HEK293 (cell line): ENCODE measurements at regions not wholly inside any gene's neighbourhood (a gene's known extent, or its start where the extent isn't known, plus 50 kb on each side); places are given as distances from the start of the nearest gene placed in this dataset.

Experiments used
- CTCF ChIA-PET: fragments of 350-600 bp; formaldehyde crosslinking; extraction: SDS; loops from one replicate; lab custom pipeline; 2021; ENCODE audit warnings: antibody characterized with exemption; lab: Yijun Ruan, JAX
- POLR2A ChIA-PET: fragments of 300-600 bp; formaldehyde crosslinking; extraction: SDS; loops from one replicate; lab custom pipeline; 2020; ENCODE audit warnings: antibody characterized with exemption, inconsistent platforms; lab: Yijun Ruan, JAX
- H3K27ac ChIP-seq: fragments of 200-500 bp; sonication (Bioruptor generic); 2 replicates; pipeline ENCODE4 v1.5.1; 2014; ENCODE audit warnings: low read depth, low read length, control low read depth, inconsistent platforms; ENCODE audit errors: extremely low read depth
- H3K36me3 ChIP-seq, 2 experiments: fragments of 200-500 bp in 1 of 2; sonication (Bioruptor generic) in 1 of 2; 1 replicate in 1 of 2; 2 replicates in 1 of 2; pipeline ENCODE4 v1.5.1; 2014 to 2017; ENCODE audit warnings: inconsistent platforms in 2 of 2, low read length in 2 of 2; ENCODE audit not compliant: control insufficient read depth in 2 of 2, insufficient read depth in 1 of 2
- H3K4me1 ChIP-seq: fragments of 200-500 bp; sonication (Bioruptor generic); 2 replicates; pipeline ENCODE4 v1.5.1; 2014; ENCODE audit warnings: mild to moderate bottlenecking, low read length, inconsistent platforms; ENCODE audit not compliant: control insufficient read depth, insufficient read depth
- H3K4me3 ChIP-seq: 2 replicates; pipeline ENCODE4 v1.5.1; 2011; ENCODE audit warnings: low read depth, mild to moderate bottlenecking, control low read depth, low read length, moderate library complexity
- H3K9me3 ChIP-seq: fragments of 200-500 bp; sonication (Bioruptor generic); 2 replicates; pipeline ENCODE4 v1.5.1; 2014; ENCODE audit warnings: low read depth, low read length, inconsistent platforms; ENCODE audit not compliant: control insufficient read depth, insufficient read depth
- GLIS1 ChIP-seq: fragments of 450-650 bp; formaldehyde crosslinking; IDR thresholded peaks from 2 replicates; pipeline ENCODE4 v1.5.1; 2016; ENCODE audit warnings: missing biosample characterization, missing genetic modification characterization
- KLF7 ChIP-seq: fragments of 450-650 bp; formaldehyde crosslinking; IDR thresholded peaks from 2 replicates; pipeline ENCODE4 v1.5.1; 2016; ENCODE audit warnings: missing biosample characterization, missing genetic modification characterization, borderline replicate concordance
- RBAK ChIP-seq: fragments of 450-650 bp; formaldehyde crosslinking; IDR thresholded peaks from 2 replicates; pipeline ENCODE4 v1.5.1; 2016; ENCODE audit warnings: missing biosample characterization, missing genetic modification characterization
- WT1 ChIP-seq: fragments of 450-650 bp; formaldehyde crosslinking; IDR thresholded peaks from 2 replicates; pipeline ENCODE4 v1.5.1; 2016; ENCODE audit warnings: missing biosample characterization, missing genetic modification characterization
- ZFP3 ChIP-seq: fragments of 450-650 bp; formaldehyde crosslinking; IDR thresholded peaks from 2 replicates; pipeline ENCODE4 v1.5.1; 2016; ENCODE audit warnings: low read depth, missing biosample characterization, missing genetic modification characterization
- ZNF10 ChIP-seq: fragments of 450-650 bp; formaldehyde crosslinking; IDR thresholded peaks from 2 replicates; pipeline ENCODE4 v1.5.1; 2017; ENCODE audit warnings: missing biosample characterization, missing genetic modification characterization
- ZNF221 ChIP-seq: fragments of 450-650 bp; formaldehyde crosslinking; IDR thresholded peaks from 2 replicates; pipeline ENCODE4 v1.5.1; 2017; ENCODE audit warnings: missing biosample characterization, missing genetic modification characterization, borderline replicate concordance
- ZNF223 ChIP-seq: fragments of 450-650 bp; formaldehyde crosslinking; IDR thresholded peaks from 2 replicates; pipeline ENCODE4 v1.5.1; 2016; ENCODE audit warnings: missing biosample characterization, missing genetic modification characterization
- ZNF239 ChIP-seq: fragments of 450-650 bp; formaldehyde crosslinking; IDR thresholded peaks from 2 replicates; pipeline ENCODE4 v1.5.1; 2016; ENCODE audit warnings: missing biosample characterization, missing genetic modification characterization
- ZNF24 ChIP-seq: fragments of 450-650 bp; formaldehyde crosslinking; IDR thresholded peaks from 2 replicates; pipeline ENCODE4 v1.5.1; 2016; ENCODE audit warnings: missing biosample characterization, missing genetic modification characterization
- ZNF311 ChIP-seq: fragments of 450-650 bp; formaldehyde crosslinking; IDR thresholded peaks from 2 replicates; pipeline ENCODE4 v1.5.1; 2017; ENCODE audit warnings: missing biosample characterization, missing genetic modification characterization, borderline replicate concordance
- ZNF433 ChIP-seq: fragments of 450-650 bp; formaldehyde crosslinking; IDR thresholded peaks from 2 replicates; pipeline ENCODE4 v1.5.1; 2016; ENCODE audit warnings: missing biosample characterization, missing genetic modification characterization, low read depth
- ZNF473 ChIP-seq: fragments of 450-650 bp; formaldehyde crosslinking; IDR thresholded peaks from 2 replicates; pipeline ENCODE4 v1.5.1; 2017; ENCODE audit warnings: missing biosample characterization, missing genetic modification characterization
- ZNF521 ChIP-seq: fragments of 450-650 bp; formaldehyde crosslinking; IDR thresholded peaks from 2 replicates; pipeline ENCODE4 v1.5.1; 2017; ENCODE audit warnings: missing biosample characterization, mild to moderate bottlenecking, missing genetic modification characterization
- ZNF555 ChIP-seq: fragments of 450-650 bp; formaldehyde crosslinking; conservative IDR thresholded peaks from 2 replicates; pipeline ENCODE4 v1.5.1; 2017; ENCODE audit warnings: missing biosample characterization, mild to moderate bottlenecking, missing genetic modification characterization, inconsistent platforms
- ZNF585B ChIP-seq: fragments of 450-650 bp; formaldehyde crosslinking; IDR thresholded peaks from 2 replicates; pipeline ENCODE4 v1.5.1; 2016; ENCODE audit warnings: missing biosample characterization, missing genetic modification characterization
- ZNF677 ChIP-seq: fragments of 450-650 bp; IDR thresholded peaks from 2 replicates; pipeline ENCODE4 v1.5.0; 2018; ENCODE audit warnings: missing biosample characterization, mild to moderate bottlenecking, missing genetic modification characterization, moderate library complexity
- ZSCAN16 ChIP-seq: fragments of 450-650 bp; formaldehyde crosslinking; IDR thresholded peaks from 2 replicates; pipeline ENCODE4 v1.5.1; 2016; ENCODE audit warnings: missing biosample characterization, missing genetic modification characterization
- TF ChIP-seq, protein P1 (sequence below): fragments of 450-650 bp; formaldehyde crosslinking; IDR thresholded peaks from 2 replicates; pipeline ENCODE4 v1.5.1; 2016; ENCODE audit warnings: missing biosample characterization, missing genetic modification characterization
- TF ChIP-seq, protein P2 (sequence below): fragments of 450-650 bp; formaldehyde crosslinking; IDR thresholded peaks from 2 replicates; pipeline ENCODE4 v1.5.1; 2016; ENCODE audit warnings: missing biosample characterization, missing genetic modification characterization, borderline replicate concordance
- TF ChIP-seq, protein P3 (sequence below): fragments of 450-650 bp; formaldehyde crosslinking; IDR thresholded peaks from 2 replicates; pipeline ENCODE4 v1.5.1; 2016; ENCODE audit warnings: missing biosample characterization, missing genetic modification characterization
- TF ChIP-seq, protein P4 (sequence below): fragments of 450-650 bp; formaldehyde crosslinking; IDR thresholded peaks from 2 replicates; pipeline ENCODE4 v1.5.1; 2016; ENCODE audit warnings: missing biosample characterization, missing genetic modification characterization
- TF ChIP-seq, protein P5 (sequence below): IDR thresholded peaks from 2 replicates; pipeline ENCODE4 v1.6.1; 2011; ENCODE audit warnings: mild to moderate bottlenecking, low read depth, low read length, borderline replicate concordance
- TF ChIP-seq, protein P6 (sequence below): fragments of 450-650 bp; formaldehyde crosslinking; IDR thresholded peaks from 2 replicates; pipeline ENCODE4 v1.5.1; 2016; ENCODE audit warnings: missing biosample characterization, missing genetic modification characterization

DNA sequence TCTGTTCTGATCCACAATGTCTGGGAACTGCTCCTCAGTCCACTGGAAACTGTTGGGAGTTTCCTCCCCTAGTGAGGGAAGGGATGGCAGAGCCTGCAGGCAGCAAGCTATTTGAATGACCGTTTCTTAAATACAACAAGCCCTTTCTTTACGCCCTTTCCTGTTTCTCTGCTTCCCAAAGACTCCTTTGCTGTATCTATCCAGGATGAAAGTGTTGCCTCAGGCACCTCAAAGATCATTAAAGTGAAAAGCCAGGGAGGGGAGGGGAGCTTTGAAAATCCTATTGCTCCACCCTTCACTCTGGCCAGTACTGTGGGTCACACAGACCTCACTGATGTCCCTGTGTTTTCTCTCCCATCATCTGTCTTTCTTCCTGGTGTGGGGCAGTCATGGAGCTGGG lies 213.1 kb downstream of the RNF144B start (continued):
- no peak for TF ChIP-seq ZSCAN16 (tag by site-specific recombination)
- TF ChIP-seq ZNF555 (tag by site-specific recombination): no peak
- no peak for TF ChIP-seq RBAK (tag by site-specific recombination)
- TF ChIP-seq, protein P1, sequence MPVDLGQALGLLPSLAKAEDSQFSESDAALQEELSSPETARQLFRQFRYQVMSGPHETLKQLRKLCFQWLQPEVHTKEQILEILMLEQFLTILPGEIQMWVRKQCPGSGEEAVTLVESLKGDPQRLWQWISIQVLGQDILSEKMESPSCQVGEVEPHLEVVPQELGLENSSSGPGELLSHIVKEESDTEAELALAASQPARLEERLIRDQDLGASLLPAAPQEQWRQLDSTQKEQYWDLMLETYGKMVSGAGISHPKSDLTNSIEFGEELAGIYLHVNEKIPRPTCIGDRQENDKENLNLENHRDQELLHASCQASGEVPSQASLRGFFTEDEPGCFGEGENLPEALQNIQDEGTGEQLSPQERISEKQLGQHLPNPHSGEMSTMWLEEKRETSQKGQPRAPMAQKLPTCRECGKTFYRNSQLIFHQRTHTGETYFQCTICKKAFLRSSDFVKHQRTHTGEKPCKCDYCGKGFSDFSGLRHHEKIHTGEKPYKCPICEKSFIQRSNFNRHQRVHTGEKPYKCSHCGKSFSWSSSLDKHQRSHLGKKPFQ (tag by site-specific recombination): no peak
- TF ChIP-seq, protein P2, sequence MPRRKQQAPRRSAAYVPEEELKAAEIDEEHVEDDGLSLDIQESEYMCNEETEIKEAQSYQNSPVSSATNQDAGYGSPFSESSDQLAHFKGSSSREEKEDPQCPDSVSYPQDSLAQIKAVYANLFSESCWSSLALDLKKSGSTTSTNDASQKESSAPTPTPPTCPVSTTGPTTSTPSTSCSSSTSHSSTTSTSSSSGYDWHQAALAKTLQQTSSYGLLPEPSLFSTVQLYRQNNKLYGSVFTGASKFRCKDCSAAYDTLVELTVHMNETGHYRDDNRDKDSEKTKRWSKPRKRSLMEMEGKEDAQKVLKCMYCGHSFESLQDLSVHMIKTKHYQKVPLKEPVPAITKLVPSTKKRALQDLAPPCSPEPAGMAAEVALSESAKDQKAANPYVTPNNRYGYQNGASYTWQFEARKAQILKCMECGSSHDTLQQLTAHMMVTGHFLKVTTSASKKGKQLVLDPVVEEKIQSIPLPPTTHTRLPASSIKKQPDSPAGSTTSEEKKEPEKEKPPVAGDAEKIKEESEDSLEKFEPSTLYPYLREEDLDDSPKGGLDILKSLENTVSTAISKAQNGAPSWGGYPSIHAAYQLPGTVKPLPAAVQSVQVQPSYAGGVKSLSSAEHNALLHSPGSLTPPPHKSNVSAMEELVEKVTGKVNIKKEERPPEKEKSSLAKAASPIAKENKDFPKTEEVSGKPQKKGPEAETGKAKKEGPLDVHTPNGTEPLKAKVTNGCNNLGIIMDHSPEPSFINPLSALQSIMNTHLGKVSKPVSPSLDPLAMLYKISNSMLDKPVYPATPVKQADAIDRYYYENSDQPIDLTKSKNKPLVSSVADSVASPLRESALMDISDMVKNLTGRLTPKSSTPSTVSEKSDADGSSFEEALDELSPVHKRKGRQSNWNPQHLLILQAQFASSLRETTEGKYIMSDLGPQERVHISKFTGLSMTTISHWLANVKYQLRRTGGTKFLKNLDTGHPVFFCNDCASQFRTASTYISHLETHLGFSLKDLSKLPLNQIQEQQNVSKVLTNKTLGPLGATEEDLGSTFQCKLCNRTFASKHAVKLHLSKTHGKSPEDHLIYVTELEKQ: no peak

DNA sequence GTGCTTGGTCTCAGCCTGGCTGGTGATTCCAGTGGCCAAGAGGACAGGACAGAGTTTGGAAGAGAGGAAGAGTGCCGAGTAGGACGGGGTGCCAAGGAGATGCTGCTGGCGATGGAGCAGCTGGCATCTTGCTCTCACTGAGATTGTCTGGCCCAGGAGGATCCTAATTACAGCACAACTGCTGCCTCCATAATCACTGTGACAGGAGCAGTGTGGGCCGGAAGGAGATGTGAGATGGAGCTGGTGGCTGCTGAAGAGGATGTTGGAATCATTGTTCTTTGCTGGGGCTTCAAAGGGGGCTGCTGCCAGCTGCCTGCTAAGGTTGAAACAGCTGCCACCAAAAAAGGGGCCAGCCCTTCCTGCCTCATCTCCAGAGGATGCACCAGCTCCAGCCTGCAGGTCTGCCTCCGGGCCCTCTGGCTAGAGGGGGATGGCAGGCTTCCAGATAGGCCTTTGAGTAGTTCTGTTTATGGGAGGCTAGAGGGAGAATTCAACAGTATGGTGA lies 214.4 kb downstream of the RNF144B start:
- H3K36me3 ChIP-seq: no peaks in the 10 kb centered on the region
- no peaks in the 10 kb centered on the region for H3K4me1 ChIP-seq
- no peak overlapping the region for H3K4me3 ChIP-seq
- H3K27ac ChIP-seq: no peak overlapping the region
- TF ChIP-seq ZNF677 (tag by site-specific recombination): no peak
- no peak for TF ChIP-seq ZNF433 (tag by site-specific recombination)
- TF ChIP-seq WT1 (tag by site-specific recombination): no peak
- no peak for TF ChIP-seq ZNF473 (tag by site-specific recombination)
- no peak for TF ChIP-seq ZNF223
- no peak for TF ChIP-seq ZNF311 (tag by site-specific recombination)
- TF ChIP-seq ZNF521 (tag by site-specific recombination): no peak
- TF ChIP-seq, protein P3, sequence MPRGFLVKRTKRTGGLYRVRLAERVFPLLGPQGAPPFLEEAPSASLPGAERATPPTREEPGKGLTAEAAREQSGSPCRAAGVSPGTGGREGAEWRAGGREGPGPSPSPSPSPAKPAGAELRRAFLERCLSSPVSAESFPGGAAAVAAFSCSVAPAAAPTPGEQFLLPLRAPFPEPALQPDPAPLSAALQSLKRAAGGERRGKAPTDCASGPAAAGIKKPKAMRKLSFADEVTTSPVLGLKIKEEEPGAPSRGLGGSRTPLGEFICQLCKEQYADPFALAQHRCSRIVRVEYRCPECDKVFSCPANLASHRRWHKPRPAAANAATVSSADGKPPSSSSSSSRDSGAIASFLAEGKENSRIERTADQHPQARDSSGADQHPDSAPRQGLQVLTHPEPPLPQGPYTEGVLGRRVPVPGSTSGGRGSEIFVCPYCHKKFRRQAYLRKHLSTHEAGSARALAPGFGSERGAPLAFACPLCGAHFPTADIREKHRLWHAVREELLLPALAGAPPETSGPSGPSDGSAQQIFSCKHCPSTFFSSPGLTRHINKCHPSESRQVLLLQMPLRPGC (tag by site-specific recombination): no peak
- no peak for TF ChIP-seq RBAK (tag by site-specific recombination)
- TF ChIP-seq ZNF10 (tag by site-specific recombination): no peak
- no peak for TF ChIP-seq ZNF24 (tag by site-specific recombination)
- no peak for TF ChIP-seq ZFP3 (tag by site-specific recombination)
- TF ChIP-seq ZNF221 (tag by site-specific recombination): no peak
- TF ChIP-seq GLIS1: no peak
- TF ChIP-seq, protein P4, sequence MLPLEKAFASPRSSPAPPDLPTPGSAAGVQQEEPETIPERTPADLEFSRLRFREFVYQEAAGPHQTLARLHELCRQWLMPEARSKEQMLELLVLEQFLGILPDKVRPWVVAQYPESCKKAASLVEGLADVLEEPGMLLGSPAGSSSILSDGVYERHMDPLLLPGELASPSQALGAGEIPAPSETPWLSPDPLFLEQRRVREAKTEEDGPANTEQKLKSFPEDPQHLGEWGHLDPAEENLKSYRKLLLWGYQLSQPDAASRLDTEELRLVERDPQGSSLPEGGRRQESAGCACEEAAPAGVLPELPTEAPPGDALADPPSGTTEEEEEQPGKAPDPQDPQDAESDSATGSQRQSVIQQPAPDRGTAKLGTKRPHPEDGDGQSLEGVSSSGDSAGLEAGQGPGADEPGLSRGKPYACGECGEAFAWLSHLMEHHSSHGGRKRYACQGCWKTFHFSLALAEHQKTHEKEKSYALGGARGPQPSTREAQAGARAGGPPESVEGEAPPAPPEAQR (tag by site-specific recombination): no peak
- no peak for TF ChIP-seq ZNF585B
- TF ChIP-seq, protein P5, sequence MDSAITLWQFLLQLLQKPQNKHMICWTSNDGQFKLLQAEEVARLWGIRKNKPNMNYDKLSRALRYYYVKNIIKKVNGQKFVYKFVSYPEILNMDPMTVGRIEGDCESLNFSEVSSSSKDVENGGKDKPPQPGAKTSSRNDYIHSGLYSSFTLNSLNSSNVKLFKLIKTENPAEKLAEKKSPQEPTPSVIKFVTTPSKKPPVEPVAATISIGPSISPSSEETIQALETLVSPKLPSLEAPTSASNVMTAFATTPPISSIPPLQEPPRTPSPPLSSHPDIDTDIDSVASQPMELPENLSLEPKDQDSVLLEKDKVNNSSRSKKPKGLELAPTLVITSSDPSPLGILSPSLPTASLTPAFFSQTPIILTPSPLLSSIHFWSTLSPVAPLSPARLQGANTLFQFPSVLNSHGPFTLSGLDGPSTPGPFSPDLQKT: no peak
- no peak for TF ChIP-seq KLF7 (tag by site-specific recombination)
- TF ChIP-seq, protein P6, sequence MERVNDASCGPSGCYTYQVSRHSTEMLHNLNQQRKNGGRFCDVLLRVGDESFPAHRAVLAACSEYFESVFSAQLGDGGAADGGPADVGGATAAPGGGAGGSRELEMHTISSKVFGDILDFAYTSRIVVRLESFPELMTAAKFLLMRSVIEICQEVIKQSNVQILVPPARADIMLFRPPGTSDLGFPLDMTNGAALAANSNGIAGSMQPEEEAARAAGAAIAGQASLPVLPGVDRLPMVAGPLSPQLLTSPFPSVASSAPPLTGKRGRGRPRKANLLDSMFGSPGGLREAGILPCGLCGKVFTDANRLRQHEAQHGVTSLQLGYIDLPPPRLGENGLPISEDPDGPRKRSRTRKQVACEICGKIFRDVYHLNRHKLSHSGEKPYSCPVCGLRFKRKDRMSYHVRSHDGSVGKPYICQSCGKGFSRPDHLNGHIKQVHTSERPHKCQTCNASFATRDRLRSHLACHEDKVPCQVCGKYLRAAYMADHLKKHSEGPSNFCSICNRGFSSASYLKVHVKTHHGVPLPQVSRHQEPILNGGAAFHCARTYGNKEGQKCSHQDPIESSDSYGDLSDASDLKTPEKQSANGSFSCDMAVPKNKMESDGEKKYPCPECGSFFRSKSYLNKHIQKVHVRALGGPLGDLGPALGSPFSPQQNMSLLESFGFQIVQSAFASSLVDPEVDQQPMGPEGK: no peak
- no peak for TF ChIP-seq ZNF239 (tag by site-specific recombination)
- no peaks in the 10 kb centered on the region for H3K9me3 ChIP-seq
- ChIA-PET CTCF (interaction anchor here (0.6 kb wide), 1 partner anchor 35 kb away, joined by 3 read pairs; no protein-coding TSS in a partner anchor), POLR2A (interaction anchor here (0.5 kb wide), 1 partner anchor 418 kb away, joined by 3 read pairs; no protein-coding TSS in a partner anchor)
